ENCODE measurements at regions not wholly inside any gene's neighbourhood (a gene's known extent, or its start where the extent isn't known, plus 50 kb on each side); places are given as distances from the start of the nearest gene placed in this dataset.

DNA sequence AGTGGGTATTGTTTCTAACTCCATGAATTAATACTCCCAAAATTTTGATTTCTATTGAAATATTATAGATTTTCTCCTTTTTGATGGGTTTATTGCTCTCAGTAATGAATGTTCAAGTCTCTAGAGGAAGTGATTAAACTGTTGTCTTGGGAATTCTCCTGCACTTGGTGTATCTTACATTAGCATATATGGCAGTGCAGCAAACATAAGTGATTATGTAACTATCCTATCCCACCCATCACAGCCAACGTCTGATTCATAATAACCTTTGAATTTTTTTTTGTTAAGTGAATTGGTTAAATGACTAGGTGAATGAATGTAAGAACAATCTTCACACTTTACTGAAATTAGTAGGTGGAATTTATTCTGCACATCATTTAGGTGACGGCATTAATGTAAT, 483.7 kb downstream of the TAF11L14 start:
- Histone ChIP-seq H3K4me1 (ENCODE audit: control insufficient read depth, extremely low read depth, insufficient read depth, low read length) (no peaks in the 10 kb centered on the region), H3K9me3 (ENCODE audit: control insufficient read depth, insufficient read depth, low read depth, low read length) (no peaks in the 10 kb centered on the region), H4K20me1 (ENCODE audit: control insufficient read depth, extremely low read depth, insufficient read depth, low read length) (no peaks in the 10 kb centered on the region), H3K4me2 (ENCODE audit: extremely low read depth, insufficient read depth, low read length) (no peak overlapping the region), H3K27ac (ENCODE audit: insufficient read depth, low read length) (no peak overlapping the region), H3K4me3 (replicated peaks in 1 of 4; ENCODE audit: control extremely low read depth in 1 of 4, insufficient read depth in 1 of 4, low read depth in 3 of 4, low read length in 4 of 4) (no peak overlapping the region), H3K9ac (ENCODE audit: insufficient read depth, low read length) (no peak overlapping the region), H3K27me3 (ENCODE audit: control insufficient read depth, insufficient read depth, low read length) (no peaks in the 10 kb centered on the region), H3K79me2 (ENCODE audit: control insufficient read depth, insufficient read depth, low read length) (no peaks in the 10 kb centered on the region), H2AFZ (ENCODE audit: low read length) (no peak overlapping the region), H3K36me3 (ENCODE audit: control insufficient read depth, insufficient read depth, low read length) (no peaks in the 10 kb centered on the region)
- no peak for DNase-seq (ENCODE audit: low read depth in 2 of 2)
- TF ChIP-seq, protein P1, sequence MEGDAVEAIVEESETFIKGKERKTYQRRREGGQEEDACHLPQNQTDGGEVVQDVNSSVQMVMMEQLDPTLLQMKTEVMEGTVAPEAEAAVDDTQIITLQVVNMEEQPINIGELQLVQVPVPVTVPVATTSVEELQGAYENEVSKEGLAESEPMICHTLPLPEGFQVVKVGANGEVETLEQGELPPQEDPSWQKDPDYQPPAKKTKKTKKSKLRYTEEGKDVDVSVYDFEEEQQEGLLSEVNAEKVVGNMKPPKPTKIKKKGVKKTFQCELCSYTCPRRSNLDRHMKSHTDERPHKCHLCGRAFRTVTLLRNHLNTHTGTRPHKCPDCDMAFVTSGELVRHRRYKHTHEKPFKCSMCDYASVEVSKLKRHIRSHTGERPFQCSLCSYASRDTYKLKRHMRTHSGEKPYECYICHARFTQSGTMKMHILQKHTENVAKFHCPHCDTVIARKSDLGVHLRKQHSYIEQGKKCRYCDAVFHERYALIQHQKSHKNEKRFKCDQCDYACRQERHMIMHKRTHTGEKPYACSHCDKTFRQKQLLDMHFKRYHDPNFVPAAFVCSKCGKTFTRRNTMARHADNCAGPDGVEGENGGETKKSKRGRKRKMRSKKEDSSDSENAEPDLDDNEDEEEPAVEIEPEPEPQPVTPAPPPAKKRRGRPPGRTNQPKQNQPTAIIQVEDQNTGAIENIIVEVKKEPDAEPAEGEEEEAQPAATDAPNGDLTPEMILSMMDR (conservative IDR thresholded peaks at IDR 0.05 in 1 of 2, IDR thresholded peaks at IDR 0.05 in 1 of 2; ENCODE audit: low read depth in 1 of 2, low read length in 2 of 2): no peak
- TF ChIP-seq EZH2 (IDR thresholded peaks at IDR 0.05; ENCODE audit: low read length, missing control alignments): no peak

DNA sequence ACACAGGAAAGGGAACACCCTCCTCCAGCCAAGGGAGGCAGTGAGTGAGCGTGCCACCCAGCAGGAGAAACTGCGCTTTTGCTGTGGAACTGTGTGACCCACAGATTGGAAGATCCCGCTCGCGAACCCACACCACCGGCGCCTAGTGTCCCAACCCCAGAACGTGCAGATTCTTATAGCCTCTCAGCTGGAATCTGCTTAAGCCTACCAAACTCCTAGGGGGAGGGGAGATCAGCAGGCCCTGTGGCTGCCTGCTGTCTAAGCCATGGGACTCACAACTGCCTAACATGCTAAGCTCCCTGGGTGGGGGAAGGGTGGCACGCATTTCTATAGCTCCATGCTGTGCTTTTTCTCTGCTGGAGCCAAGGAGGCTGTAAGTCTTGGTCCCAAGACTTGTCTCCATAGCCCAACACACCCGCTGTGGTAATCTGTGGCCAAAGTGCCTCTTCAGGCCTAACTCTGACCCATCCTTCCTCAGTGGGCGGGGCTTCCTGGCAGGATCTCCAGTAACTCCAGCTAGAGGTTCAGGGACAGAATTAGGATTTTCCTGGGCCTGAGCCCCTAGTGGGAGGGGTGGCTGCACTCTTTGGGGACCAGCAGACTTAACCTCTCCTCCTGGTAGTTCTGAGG, 485.0 kb downstream of the TAF11L14 start:
- Histone ChIP-seq H3K4me3 (replicated peaks in 1 of 4; ENCODE audit: control extremely low read depth in 1 of 4, insufficient read depth in 1 of 4, low read depth in 3 of 4, low read length in 4 of 4) (no peak overlapping the region), H3K9me3 (ENCODE audit: control insufficient read depth, insufficient read depth, low read depth, low read length) (no peaks in the 10 kb centered on the region), H3K4me1 (ENCODE audit: control insufficient read depth, extremely low read depth, insufficient read depth, low read length) (no peaks in the 10 kb centered on the region), H3K79me2 (ENCODE audit: control insufficient read depth, insufficient read depth, low read length) (no peaks in the 10 kb centered on the region), H3K36me3 (ENCODE audit: control insufficient read depth, insufficient read depth, low read length) (no peaks in the 10 kb centered on the region), H4K20me1 (ENCODE audit: control insufficient read depth, extremely low read depth, insufficient read depth, low read length) (no peaks in the 10 kb centered on the region), H2AFZ (ENCODE audit: low read length) (no peak overlapping the region), H3K4me2 (ENCODE audit: extremely low read depth, insufficient read depth, low read length) (no peak overlapping the region), H3K9ac (ENCODE audit: insufficient read depth, low read length) (no peak overlapping the region), H3K27ac (ENCODE audit: insufficient read depth, low read length) (no peak overlapping the region), H3K27me3 (ENCODE audit: control insufficient read depth, insufficient read depth, low read length) (no peaks in the 10 kb centered on the region)
- no peak for TF ChIP-seq EZH2 (IDR thresholded peaks at IDR 0.05; ENCODE audit: low read length, missing control alignments)
- TF ChIP-seq, protein P1 (conservative IDR thresholded peaks at IDR 0.05 in 1 of 2, IDR thresholded peaks at IDR 0.05 in 1 of 2; ENCODE audit: low read depth in 1 of 2, low read length in 2 of 2): no peak
- no peak for DNase-seq (ENCODE audit: low read depth in 2 of 2)

DNA sequence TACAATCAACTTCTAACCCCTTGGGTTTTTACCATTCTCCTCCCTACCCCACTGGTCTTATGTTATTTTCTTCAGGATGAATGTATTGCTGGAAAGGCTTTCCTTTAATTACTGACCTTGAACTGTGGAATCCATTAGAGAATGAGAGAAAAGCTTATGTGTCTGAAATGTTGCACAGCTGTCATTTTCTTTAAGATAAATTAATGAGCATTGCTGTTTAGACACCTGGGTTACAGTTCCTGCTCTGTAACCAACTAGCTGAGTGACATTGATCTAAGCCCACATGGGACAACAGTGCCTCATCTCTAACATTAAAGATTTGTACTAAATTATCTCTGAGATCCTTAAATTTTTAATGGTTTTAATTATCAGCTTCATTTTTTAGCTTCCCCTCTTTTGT, 507.0 kb downstream of the TAF11L14 start:
- TF ChIP-seq, protein P1 (conservative IDR thresholded peaks at IDR 0.05 in 1 of 2, IDR thresholded peaks at IDR 0.05 in 1 of 2; ENCODE audit: low read depth in 1 of 2, low read length in 2 of 2): no peak
- TF ChIP-seq EZH2 (IDR thresholded peaks at IDR 0.05; ENCODE audit: low read length, missing control alignments): no peak
- no peaks in the 10 kb centered on the region for H3K4me1 ChIP-seq (ENCODE audit: control insufficient read depth, extremely low read depth, insufficient read depth, low read length)
- H3K4me2 ChIP-seq (ENCODE audit: extremely low read depth, insufficient read depth, low read length): no peak overlapping the region
- no peaks in the 10 kb centered on the region for H3K79me2 ChIP-seq (ENCODE audit: control insufficient read depth, insufficient read depth, low read length)
- no peak overlapping the region for H3K4me3 ChIP-seq (replicated peaks in 1 of 4; ENCODE audit: control extremely low read depth in 1 of 4, insufficient read depth in 1 of 4, low read depth in 3 of 4, low read length in 4 of 4)
- H3K9me3 ChIP-seq (ENCODE audit: control insufficient read depth, insufficient read depth, low read depth, low read length): no peaks in the 10 kb centered on the region
- no peaks in the 10 kb centered on the region for H3K27me3 ChIP-seq (ENCODE audit: control insufficient read depth, insufficient read depth, low read length)
- no peak overlapping the region for H3K27ac ChIP-seq (ENCODE audit: insufficient read depth, low read length)
- no peak overlapping the region for H2AFZ ChIP-seq (ENCODE audit: low read length)
- no peaks in the 10 kb centered on the region for H4K20me1 ChIP-seq (ENCODE audit: control insufficient read depth, extremely low read depth, insufficient read depth, low read length)
- H3K9ac ChIP-seq (ENCODE audit: insufficient read depth, low read length): no peak overlapping the region
- DNase-seq (ENCODE audit: low read depth in 2 of 2): no peak
- no peaks in the 10 kb centered on the region for H3K36me3 ChIP-seq (ENCODE audit: control insufficient read depth, insufficient read depth, low read length)
